OCI-LY7 (cell line): ENCODE measurements at regions not wholly inside any gene's neighbourhood (a gene's known extent, or its start where the extent isn't known, plus 50 kb on each side); places are given as distances from the start of the nearest gene placed in this dataset.

ENCODE experiments used
- CTCF ChIP-seq: fragments of 200-600 bp; sonication (generic); conservative IDR thresholded peaks from 2 replicates; pipeline ENCODE4 v1.5.1; 2014; ENCODE audit warnings: mild to moderate bottlenecking, antibody characterized with exemption, low read length, moderate library complexity, mixed read lengths
- EZH2phosphoT487 ChIP-seq: fragments of 200-600 bp; sonication (generic); IDR thresholded peaks from 2 replicates; pipeline ENCODE4 v1.6.1; 2018; ENCODE audit warnings: low read depth, borderline replicate concordance, mild to moderate bottlenecking, mixed run types, antibody characterized with exemption, low read length, moderate library complexity, mixed read lengths

GRCh38 chr22:22834204-22834603 is 53.4 kb upstream of the IGLL5 start:
- TF ChIP-seq CTCF (no peak), EZH2phosphoT487 (no peak)
